ENCODE measurements at regions not wholly inside any gene's neighbourhood (a gene's known extent, or its start where the extent isn't known, plus 50 kb on each side); places are given as distances from the start of the nearest gene placed in this dataset.

DNA sequence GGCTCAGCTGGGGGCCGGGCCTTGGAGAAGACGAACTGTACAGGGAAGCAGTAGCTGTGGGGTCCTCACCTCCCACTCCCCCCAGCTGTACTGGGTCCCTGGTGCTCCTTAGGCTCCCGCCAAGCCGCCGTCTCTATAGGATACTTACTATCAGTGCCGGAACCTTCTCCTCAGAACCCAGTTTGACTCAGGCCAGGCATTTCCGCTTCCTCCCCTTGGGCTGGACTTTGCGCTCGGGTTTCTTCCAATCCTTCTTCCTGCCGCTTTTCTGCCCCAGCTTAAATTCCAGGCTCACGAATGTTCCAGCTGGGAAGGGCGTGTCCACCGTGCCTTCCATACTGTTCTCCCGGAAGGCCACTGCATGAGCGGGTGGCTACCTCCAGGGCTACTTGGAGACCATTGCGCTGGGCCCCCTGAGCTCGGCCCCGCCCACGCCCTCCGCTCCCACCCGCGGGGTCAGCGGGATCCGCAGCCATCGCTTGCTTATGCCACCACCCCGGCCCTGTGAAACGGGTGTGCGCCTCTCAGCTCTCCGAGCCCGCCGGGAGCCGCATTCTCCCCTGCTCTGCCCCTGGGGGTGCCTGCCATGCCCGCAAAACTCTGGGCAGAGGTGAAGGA is 1795.9 kb downstream of the TP53TG3F start:
- H3K27ac ChIP-seq (ENCODE audit: extremely low read depth, low read depth, low read length), result no peak overlapping the region
- H3K4me3 ChIP-seq (ENCODE audit: low read depth, low read length), result no peak overlapping the region
- H3K9me3 ChIP-seq (ENCODE audit: control insufficient read depth, insufficient read depth, low read depth, low read length), result no peaks in the 10 kb centered on the region
- no peak for TF ChIP-seq KLF8 (tag by site-specific recombination; IDR thresholded peaks at IDR 0.05)
- no peak for TF ChIP-seq ZNF555 (tag by site-specific recombination; conservative IDR thresholded peaks at IDR 0.05)
- no peak for TF ChIP-seq ZFHX2 (tag by site-specific recombination; conservative IDR thresholded peaks at IDR 0.05)
- TF ChIP-seq, protein P1, sequence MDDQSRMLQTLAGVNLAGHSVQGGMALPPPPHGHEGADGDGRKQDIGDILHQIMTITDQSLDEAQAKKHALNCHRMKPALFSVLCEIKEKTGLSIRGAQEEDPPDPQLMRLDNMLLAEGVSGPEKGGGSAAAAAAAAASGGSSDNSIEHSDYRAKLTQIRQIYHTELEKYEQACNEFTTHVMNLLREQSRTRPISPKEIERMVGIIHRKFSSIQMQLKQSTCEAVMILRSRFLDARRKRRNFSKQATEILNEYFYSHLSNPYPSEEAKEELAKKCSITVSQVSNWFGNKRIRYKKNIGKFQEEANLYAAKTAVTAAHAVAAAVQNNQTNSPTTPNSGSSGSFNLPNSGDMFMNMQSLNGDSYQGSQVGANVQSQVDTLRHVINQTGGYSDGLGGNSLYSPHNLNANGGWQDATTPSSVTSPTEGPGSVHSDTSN (CRISPR knock-in tag; IDR thresholded peaks at IDR 0.05), result no peak
- TF ChIP-seq ZNF501 (tag by site-specific recombination; IDR thresholded peaks at IDR 0.05), result no peak
- TF ChIP-seq KLF10 (tag by site-specific recombination; IDR thresholded peaks at IDR 0.05), result no peak
- TF ChIP-seq, protein P2, sequence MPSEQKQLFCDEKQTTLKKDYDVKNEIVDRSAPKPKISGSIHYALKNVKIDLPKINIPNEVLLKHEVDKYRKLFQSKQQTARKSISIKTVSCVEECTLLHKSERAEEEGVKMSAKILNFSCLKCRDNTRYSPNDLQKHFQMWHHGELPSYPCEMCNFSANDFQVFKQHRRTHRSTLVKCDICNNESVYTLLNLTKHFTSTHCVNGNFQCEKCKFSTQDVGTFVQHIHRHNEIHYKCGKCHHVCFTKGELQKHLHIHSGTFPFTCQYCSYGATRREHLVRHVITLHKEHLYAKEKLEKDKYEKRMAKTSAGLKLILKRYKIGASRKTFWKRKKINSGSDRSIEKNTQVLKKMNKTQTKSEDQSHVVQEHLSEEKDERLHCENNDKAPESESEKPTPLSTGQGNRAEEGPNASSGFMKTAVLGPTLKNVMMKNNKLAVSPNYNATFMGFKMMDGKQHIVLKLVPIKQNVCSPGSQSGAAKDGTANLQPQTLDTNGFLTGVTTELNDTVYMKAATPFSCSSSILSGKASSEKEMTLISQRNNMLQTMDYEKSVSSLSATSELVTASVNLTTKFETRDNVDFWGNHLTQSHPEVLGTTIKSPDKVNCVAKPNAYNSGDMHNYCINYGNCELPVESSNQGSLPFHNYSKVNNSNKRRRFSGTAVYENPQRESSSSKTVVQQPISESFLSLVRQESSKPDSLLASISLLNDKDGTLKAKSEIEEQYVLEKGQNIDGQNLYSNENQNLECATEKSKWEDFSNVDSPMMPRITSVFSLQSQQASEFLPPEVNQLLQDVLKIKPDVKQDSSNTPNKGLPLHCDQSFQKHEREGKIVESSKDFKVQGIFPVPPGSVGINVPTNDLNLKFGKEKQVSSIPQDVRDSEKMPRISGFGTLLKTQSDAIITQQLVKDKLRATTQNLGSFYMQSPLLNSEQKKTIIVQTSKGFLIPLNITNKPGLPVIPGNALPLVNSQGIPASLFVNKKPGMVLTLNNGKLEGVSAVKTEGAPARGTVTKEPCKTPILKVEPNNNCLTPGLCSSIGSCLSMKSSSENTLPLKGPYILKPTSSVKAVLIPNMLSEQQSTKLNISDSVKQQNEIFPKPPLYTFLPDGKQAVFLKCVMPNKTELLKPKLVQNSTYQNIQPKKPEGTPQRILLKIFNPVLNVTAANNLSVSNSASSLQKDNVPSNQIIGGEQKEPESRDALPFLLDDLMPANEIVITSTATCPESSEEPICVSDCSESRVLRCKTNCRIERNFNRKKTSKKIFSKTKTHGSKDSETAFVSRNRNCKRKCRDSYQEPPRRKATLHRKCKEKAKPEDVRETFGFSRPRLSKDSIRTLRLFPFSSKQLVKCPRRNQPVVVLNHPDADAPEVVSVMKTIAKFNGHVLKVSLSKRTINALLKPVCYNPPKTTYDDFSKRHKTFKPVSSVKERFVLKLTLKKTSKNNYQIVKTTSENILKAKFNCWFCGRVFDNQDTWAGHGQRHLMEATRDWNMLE (tag by site-specific recombination; conservative IDR thresholded peaks at IDR 0.05; ENCODE audit: low read depth), result no peak
- no peak for TF ChIP-seq ZNF426 (tag by site-specific recombination; IDR thresholded peaks at IDR 0.05)
- TF ChIP-seq, protein P3, sequence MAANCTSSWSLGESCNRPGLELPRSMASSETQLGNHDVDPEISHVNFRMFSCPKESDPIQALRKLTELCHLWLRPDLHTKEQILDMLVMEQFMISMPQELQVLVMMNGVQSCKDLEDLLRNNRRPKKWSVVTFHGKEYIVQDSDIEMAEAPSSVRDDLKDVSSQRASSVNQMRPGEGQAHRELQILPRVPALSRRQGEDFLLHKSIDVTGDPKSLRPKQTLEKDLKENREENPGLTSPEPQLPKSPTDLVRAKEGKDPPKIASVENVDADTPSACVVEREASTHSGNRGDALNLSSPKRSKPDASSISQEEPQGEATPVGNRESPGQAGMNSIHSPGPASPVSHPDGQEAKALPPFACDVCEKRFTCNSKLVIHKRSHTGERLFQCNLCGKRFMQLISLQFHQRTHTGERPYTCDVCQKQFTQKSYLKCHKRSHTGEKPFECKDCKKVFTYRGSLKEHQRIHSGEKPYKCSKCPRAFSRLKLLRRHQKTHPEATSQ (tag by site-specific recombination; IDR thresholded peaks at IDR 0.05), result no peak
- TF ChIP-seq ZNF514 (tag by site-specific recombination; IDR thresholded peaks at IDR 0.05), result no peak
- TF ChIP-seq ZBTB7A (tag by site-specific recombination; IDR thresholded peaks at IDR 0.05; ENCODE audit: low read depth), result no peak
- TF ChIP-seq ZNF202 (tag by site-specific recombination; IDR thresholded peaks at IDR 0.05; ENCODE audit: borderline replicate concordance), result no peak
- TF ChIP-seq, protein P4, sequence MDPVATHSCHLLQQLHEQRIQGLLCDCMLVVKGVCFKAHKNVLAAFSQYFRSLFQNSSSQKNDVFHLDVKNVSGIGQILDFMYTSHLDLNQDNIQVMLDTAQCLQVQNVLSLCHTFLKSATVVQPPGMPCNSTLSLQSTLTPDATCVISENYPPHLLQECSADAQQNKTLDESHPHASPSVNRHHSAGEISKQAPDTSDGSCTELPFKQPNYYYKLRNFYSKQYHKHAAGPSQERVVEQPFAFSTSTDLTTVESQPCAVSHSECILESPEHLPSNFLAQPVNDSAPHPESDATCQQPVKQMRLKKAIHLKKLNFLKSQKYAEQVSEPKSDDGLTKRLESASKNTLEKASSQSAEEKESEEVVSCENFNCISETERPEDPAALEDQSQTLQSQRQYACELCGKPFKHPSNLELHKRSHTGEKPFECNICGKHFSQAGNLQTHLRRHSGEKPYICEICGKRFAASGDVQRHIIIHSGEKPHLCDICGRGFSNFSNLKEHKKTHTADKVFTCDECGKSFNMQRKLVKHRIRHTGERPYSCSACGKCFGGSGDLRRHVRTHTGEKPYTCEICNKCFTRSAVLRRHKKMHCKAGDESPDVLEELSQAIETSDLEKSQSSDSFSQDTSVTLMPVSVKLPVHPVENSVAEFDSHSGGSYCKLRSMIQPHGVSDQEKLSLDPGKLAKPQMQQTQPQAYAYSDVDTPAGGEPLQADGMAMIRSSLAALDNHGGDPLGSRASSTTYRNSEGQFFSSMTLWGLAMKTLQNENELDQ (tag by site-specific recombination; IDR thresholded peaks at IDR 0.05; ENCODE audit: low read depth), result no peak
- no peak for TF ChIP-seq ZNF404 (tag by site-specific recombination; IDR thresholded peaks at IDR 0.05)
- TF ChIP-seq, protein P5, sequence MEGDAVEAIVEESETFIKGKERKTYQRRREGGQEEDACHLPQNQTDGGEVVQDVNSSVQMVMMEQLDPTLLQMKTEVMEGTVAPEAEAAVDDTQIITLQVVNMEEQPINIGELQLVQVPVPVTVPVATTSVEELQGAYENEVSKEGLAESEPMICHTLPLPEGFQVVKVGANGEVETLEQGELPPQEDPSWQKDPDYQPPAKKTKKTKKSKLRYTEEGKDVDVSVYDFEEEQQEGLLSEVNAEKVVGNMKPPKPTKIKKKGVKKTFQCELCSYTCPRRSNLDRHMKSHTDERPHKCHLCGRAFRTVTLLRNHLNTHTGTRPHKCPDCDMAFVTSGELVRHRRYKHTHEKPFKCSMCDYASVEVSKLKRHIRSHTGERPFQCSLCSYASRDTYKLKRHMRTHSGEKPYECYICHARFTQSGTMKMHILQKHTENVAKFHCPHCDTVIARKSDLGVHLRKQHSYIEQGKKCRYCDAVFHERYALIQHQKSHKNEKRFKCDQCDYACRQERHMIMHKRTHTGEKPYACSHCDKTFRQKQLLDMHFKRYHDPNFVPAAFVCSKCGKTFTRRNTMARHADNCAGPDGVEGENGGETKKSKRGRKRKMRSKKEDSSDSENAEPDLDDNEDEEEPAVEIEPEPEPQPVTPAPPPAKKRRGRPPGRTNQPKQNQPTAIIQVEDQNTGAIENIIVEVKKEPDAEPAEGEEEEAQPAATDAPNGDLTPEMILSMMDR (tag by site-specific recombination; IDR thresholded peaks at IDR 0.05), result no peak
- no peak for TF ChIP-seq ZNF221 (tag by site-specific recombination; IDR thresholded peaks at IDR 0.05; ENCODE audit: borderline replicate concordance)
- H3K4me1 ChIP-seq (ENCODE audit: control insufficient read depth, insufficient read depth, low read length), result no peaks in the 10 kb centered on the region
- ChIA-PET CTCF (no interaction called here), POLR2A (no interaction called here)
- H3K36me3 ChIP-seq (ENCODE audit: control insufficient read depth in 2 of 2, insufficient read depth in 1 of 2, low read length in 2 of 2), result no peaks in the 10 kb centered on the region
